SK-MEL-5 (cell line): ENCODE measurements at regions not wholly inside any gene's neighbourhood (a gene's known extent, or its start where the extent isn't known, plus 50 kb on each side); places are given as distances from the start of the nearest gene placed in this dataset.

ENCODE experiments used
- DNase-seq: peaks from one replicate; pipeline ENCODE4 v3.0.0-alpha.2; 2016; ENCODE audit warnings: low read depth, low spot score
- in situ Hi-C: cut with HindIII; loops from 2 replicates; pipeline ENCODE4 v1.10.0; 2016; ENCODE audit warnings: low sequenced_read_pairs, high pct_unique_total_duplicates, low pct_unique_long_range_greater_than_20kb

DNA sequence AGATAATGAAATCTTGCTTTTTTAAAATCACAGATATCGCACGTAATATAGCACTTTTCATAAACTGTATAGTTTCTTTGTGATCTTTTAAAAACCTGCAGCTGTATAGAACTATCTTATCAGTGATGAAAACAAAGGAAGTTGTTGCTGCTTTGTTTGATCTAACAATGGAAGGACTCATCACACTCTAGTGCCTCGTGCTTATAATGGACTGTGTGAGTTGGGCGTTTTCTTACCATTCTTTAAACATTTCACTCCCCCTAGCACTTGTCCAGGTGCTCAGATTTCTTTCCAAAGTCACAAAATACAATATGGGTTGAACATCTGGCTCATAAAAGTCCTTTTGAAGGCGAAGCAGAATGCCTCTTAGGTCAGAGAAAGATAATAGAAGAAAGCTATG, 94.8 kb upstream of the SPATS2L start:
- in situ Hi-C loops = no loop called here
- no peak for DNase-seq

GRCh38 chr2:200212862-200213425, 93.5 kb upstream of the SPATS2L start:
- in situ Hi-C loops = no loop called here
- DNase-seq = no peak

DNA sequence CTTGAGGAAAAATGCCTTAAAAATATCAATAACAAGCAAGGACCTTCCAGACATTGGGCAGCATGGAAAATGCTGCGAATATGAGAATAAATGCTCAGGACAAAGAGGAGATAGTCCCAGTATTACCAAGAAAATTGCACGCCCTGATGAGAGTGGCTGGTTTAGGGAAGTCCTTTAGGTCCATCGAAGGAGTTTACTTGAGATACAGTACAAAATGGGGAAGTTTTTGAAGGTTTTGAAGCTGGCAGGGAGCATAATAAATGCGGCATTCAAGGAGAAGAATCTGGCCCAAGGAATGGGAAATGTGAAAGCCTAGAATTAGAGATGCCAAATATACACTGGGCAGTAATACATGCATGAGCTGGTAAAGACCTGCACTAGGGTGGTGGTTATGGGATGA, 90.2 kb upstream of the SPATS2L start:
- in situ Hi-C loops = no loop called here

DNA sequence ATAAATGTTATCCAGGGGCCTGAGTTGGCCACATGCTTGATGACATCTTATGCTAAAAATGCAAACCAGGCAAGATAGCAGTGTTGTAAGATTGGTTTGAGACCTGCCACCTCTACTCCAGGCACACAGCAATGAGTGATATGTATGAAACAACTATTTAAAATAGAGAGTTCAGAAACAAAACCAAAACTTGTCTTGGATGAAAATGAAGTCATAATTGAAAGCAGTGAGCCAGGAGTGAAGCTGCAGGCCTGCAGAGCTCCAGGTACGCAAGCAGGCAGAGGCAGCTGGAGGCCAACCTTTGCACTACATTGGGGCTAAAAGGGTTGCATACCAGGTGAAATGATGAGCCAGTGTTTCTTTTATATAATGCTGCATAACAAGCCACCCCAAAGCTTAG, 89.2 kb upstream of the SPATS2L start:
- in situ Hi-C loops = no loop called here
- no peak for DNase-seq

More for the DNA sequence above, 90.2 kb upstream of the SPATS2L start:
- DNase-seq = no peak

DNA sequence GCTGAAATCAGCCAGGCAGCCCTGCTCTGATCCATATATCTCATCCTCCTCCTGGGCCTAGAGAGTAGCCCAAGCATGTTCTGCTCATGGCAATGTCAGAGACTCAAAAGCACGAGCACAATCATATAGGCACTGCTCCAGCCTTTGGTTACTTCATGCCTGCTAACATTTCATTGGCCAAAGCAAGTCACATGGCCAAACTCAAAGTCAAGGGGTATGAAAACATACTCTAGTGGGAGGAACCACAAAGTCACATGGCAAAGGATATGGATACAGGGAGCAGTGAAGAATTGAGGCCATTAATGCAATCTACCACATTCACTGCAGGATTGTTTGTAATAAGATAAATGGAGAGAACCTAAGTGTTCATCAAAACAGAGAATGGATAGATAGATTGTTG, 87.8 kb upstream of the SPATS2L start:
- in situ Hi-C loops = no loop called here

DNA sequence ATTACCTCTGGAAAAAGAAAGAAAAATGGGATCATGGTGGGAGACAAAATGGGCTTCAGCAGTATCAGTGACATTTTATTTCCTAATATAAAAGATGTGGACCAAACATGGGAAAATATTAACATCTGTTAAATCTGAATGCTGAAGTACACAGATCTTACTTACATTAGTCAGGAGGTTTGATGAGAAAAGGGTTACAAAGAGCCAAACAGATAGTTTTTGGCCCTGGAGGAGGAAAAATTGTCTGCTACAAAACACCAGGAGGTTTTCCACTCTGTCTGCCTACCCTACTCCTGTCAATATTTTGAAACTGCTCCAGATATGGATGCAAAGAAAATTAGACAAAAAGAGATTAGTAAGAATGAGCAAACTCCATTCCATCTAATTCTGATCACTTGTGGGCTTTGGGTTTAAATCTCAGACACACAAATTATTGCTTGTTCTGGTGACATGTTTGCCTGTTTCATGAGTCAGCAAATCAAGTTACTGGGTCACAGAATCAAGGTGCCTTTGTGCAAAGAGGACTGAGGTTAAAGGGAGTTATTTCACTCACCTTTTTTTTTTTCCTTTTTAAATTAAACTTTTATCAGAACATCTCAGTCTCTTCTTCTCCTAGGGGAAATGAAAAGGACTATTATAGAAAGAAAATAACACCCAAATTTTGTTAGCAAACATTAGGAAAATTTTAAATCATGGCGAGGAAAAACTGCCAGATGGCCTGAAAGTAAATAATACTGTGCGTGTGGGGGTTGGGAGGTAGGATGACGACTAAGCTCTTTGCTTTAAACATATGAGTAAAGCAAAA, 87.0 kb upstream of the SPATS2L start:
- no peak for DNase-seq
- in situ Hi-C loops = no loop called here

More for the DNA sequence above, 87.8 kb upstream of the SPATS2L start:
- no peak for DNase-seq

- no peak for DNase-seq
- in situ Hi-C loops = no loop called here
Measured at GRCh38 chr2:200220251-200220650, 86.2 kb upstream of the SPATS2L start.

DNA sequence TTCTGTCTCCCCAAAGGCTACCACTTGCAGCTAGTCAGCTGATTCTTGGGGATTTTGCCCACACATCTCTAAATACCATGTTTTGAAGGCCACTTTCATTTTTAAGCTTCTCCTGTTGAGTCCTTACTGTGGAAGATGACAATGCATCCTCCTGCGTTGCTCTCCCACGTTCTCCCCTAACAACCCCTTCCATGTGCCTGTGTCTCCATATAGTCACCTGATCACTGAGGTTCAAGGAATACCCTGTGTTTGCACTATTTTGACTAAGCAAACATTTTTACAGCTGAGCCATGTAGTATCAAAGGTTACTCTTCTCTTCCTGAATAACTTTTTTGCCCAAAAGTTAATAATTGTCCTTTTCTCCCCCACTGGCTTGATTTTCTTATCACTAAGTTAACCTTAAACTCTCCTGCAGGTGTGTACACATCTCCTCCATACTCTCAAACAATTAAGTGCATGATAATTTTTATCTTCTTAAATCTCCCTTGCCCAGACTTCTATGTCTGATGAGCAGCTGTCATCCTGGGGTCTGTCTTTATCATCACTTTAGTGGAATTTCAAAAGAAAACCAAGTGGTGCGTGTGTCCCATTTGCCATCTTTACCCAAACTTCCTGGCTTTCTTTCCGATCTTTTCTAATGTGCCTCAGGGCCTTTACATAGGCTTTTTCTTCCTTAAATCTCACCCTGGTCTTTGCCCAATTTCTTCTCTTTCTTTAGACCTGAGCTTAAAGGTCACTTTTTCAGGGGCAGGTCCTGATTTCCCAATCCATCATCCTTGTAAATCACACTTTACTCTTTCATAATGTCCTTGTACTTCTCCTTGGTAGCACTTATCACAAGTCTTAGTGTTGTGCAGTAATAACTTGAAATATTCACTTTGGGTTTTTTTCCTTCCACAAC, 85.2 kb upstream of the SPATS2L start:
- DNase-seq = no peak
- in situ Hi-C loops = no loop called here

GRCh38 chr2:200222791-200223190, 83.7 kb upstream of the SPATS2L start:
- in situ Hi-C loops = no loop called here

DNA sequence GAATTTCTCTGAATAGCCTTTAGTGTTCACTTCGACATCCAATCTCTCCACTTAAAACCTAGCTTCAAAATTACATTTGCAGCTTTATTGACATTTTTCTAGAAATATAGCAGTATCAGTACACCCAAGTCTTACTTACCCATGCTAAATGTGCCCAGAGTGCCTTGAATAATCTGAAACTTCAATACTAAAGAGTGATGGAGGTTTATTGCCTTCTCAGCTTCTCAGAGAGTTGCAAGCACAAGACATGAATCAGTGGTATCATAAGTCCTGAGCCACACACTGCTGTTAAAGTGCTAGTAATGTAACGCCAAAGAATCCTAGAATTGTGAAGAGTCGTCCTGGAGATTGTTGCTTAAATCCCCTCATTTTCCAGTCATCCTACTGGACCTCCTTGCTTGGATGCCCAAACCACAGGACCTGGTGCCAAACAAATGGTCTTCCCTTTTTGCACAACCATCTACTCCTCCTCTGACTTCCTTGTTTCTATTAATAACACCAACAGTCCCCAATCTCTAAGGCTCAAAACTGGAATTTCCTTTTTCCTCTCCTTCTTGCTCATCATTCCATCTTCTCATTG, 83.2 kb upstream of the SPATS2L start:
- DNase-seq = no peak
- in situ Hi-C loops = no loop called here

More at GRCh38 chr2:200222791-200223190, 83.7 kb upstream of the SPATS2L start:
- DNase-seq = no peak

DNA sequence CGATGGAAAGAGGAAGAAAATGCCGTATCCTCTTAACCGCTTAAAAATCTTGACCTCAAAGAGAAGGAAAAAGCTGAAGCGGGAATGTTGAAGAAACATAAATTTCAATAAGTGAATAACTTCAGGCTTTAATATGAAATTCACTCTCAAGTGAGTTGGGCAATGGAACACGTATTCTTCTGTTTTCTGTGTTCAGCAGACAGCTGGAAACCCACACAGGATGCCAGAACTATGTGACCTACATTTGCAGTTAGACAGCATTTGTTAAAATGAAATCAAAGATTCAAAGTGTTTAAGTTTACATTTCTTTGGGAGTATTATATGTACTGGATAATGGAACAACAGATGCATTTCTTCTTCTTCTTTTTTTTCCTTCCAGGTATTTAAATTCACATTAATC, 80.5 kb upstream of the SPATS2L start:
- no peak for DNase-seq
- in situ Hi-C loops = no loop called here

DNA sequence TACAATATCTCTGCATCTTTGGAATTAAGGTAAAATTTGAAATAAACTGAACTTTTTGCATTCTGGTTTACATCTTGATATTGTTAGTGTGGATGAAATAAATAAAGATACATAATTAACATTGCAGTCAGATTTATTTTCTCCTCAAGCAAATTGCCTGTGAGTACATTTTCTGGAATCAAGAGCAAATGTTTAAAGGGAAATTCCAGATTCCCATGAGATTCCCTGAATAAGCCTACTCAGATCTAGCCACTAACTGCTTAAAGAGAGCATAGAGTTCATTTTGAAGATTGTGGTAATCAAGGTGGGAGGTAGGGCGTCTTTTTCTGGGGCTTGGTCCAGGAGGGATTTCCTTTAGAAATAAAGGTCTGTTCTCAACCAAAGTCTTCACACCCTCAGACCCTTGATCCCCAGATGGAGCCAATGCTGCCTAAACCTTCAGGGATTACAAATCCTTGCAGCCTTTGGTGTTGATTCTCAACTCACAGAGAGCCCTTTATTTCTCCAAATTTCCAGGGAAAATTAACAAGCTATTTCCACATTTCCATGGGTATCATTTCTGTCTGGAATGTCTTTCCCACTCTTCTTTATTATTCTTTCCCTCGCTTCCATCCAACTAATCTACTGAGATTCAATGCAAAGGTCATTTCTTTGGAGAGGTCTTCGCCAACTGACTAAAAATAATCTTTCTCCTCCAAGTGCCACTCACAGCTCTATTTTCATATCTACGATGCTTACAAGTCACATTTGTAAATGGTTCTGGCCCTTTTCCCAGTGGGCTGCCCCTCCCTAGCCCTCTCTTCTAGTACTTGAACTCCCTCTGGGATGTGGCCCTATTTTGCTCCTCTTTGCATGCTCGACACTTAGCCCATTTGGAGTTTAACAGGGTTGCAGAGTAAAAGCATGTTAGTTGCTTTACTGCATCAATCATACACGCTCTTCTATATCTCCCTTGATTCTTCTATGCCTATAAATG, 79.8 kb upstream of the SPATS2L start:
- no peak for DNase-seq
- in situ Hi-C loops = no loop called here

DNA sequence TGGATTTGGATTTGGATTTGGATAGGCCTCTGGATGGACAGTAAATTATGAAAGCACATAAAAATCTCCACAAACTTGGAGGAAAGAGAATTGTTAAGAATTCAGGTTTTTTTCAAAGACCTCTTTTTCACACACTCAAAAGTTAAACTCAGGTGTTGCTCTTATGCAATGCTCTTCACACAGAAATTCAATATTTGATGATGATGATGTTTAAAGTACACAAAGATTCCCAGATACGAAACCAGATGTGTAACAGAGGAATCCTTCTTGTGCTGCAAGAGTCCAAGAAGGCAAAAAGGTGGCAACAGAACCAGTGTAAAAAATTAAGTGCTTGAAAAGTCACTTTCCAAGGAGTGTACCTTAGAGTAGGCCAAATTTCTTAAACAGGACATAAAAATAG, 75.8 kb upstream of the SPATS2L start:
- in situ Hi-C loops = no loop called here
- DNase-seq = no peak

DNA sequence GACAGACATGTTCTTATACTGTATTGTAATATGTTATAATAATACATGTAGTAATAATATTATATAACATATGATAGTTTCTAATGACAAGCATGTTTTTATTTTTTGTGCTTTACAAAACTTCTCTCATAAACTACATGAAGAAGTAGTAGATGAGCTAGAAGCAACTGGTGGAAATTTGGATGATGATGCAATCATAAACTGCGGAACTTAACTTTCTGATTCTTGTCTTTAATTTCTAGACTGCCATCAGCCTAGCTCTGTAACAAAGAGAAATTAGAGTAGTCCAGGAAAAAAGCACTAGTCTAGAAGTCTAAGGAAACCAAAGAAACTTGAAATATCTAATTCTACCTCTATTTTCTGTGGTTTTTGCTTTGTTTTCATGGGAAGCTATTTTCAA, 71.0 kb upstream of the SPATS2L start:
- no peak for DNase-seq
- in situ Hi-C loops = no loop called here

GRCh38 chr2:200239216-200239615, 67.3 kb upstream of the SPATS2L start:
- DNase-seq = no peak

DNA sequence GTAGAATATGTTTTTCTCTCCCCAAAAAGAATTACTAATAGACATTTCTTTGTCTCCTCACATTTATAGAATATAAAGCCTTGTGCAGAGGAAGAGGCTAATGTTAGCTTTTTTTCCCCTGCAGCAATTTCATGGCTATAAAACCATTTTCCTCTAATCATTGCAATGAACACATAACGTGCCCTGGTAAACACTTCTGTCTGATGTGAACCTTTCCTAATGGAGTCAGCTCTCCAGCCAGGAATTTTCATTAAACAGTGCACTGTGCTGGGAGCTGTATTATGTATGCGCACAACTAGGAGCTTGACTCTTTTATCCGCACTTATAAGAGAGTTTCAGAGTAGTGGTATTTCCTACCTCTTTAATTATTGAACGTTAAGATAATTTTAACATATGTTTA, 63.9 kb upstream of the SPATS2L start:
- no peak for DNase-seq
- in situ Hi-C loops = no loop called here

More at GRCh38 chr2:200239216-200239615, 67.3 kb upstream of the SPATS2L start:
- in situ Hi-C loops = no loop called here

DNA sequence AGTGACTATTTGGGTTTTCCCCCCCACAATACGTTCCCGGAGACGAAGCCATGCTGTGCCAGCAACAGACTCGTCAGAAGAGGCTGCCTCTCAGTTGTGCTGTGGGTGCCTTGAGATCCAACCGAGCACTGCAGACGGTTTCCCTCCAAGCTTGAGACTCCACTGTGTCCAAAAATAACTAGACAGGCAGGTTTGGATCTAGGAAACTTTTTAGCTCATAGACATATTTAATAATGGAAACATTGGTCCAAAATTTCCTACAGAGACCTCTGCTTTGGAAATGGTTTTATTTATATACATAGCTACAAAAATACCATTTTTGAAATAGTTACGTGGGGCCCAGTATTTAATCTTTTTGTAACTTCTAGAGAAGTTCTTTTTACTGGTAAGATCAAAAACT, 63.1 kb upstream of the SPATS2L start:
- in situ Hi-C loops = no loop called here
- DNase-seq = no peak
